ENCODE measurements at regions not wholly inside any gene's neighbourhood (a gene's known extent, or its start where the extent isn't known, plus 50 kb on each side); places are given as distances from the start of the nearest gene placed in this dataset.

- WGBS (ENCODE audit: insufficient coverage): 90% methylated on average over 1 of the region's 4 CpGs
- no peaks in the 10 kb centered on the region for H3K36me3 ChIP-seq (replicated peaks in 1 of 2; ENCODE audit: control extremely low read depth in 1 of 2, control insufficient read depth in 1 of 2, extremely low read depth in 1 of 2, insufficient read depth in 2 of 2, low read length in 1 of 2)
- Mint-ChIP-seq H3K27me3 (no peaks in the 10 kb centered on the region), H3K4me3 (no peak overlapping the region), H3K4me1 (no peaks in the 10 kb centered on the region), H3K9me3 (ENCODE audit: insufficient read depth) (no peaks in the 10 kb centered on the region), H3K27ac (no peak overlapping the region)
- intact Hi-C loops (cut with micrococcal nuclease): no loop called here
- H3K27ac ChIP-seq (ENCODE audit: low read length in 2 of 2): no peak overlapping the region
- no peak for ATAC-seq (ENCODE audit: low read depth)
- no peaks in the 10 kb centered on the region for H3K9me3 ChIP-seq (ENCODE audit: control extremely low read depth in 1 of 3, control insufficient read depth in 2 of 3, insufficient read depth in 1 of 3, low read length in 2 of 3)
- DNase-seq: no peak
- H4K20me1 ChIP-seq (ENCODE audit: control insufficient read depth, insufficient read depth, low read length, poor library complexity, severe bottlenecking): no peaks in the 10 kb centered on the region
- no peaks in the 10 kb centered on the region for H3K79me2 ChIP-seq (ENCODE audit: control insufficient read depth, insufficient read depth, low read length)
- no peak overlapping the region for H3K4me2 ChIP-seq (replicated peaks; ENCODE audit: low read depth, low read length, poor library complexity, severe bottlenecking)
- ChIA-PET CTCF (no interaction called here), POLR2A (no interaction called here)
- no peaks in the 10 kb centered on the region for H3K27me3 ChIP-seq (replicated peaks in 1 of 4; ENCODE audit: control extremely low read depth in 1 of 4, control insufficient read depth in 3 of 4, insufficient read depth in 4 of 4, low read length in 3 of 4)
- no peak overlapping the region for H2AFZ ChIP-seq (ENCODE audit: insufficient read depth, low read depth, low read length, poor library complexity, severe bottlenecking)
- no peaks in the 10 kb centered on the region for H3K4me1 ChIP-seq (ENCODE audit: control insufficient read depth in 2 of 2, insufficient read depth in 2 of 2, low read length in 2 of 2)
- H3K9ac ChIP-seq (ENCODE audit: low read length): no peak overlapping the region
- TF ChIP-seq CTCF (IDR thresholded peaks at IDR 0.05) (no peak), EZH2 (IDR thresholded peaks at IDR 0.05; ENCODE audit: borderline replicate concordance, insufficient read depth, low read depth, low read length, poor library complexity, severe bottlenecking) (no peak)
- H3K4me3 ChIP-seq (ENCODE audit: control extremely low read depth in 1 of 5, extremely low read depth in 1 of 5, insufficient read depth in 1 of 5, low read depth in 2 of 5, low read length in 4 of 5): no peak overlapping the region
These were observed 171.9 kb upstream of the GRIA1 start for GRCh38 chr5:153318556-153318955.

- no peaks in the 10 kb centered on the region for H3K9me3 Mint-ChIP-seq (ENCODE audit: insufficient read depth)
- TF ChIP-seq CTCF (IDR thresholded peaks at IDR 0.05): no peak
- no peak for TF ChIP-seq EZH2 (IDR thresholded peaks at IDR 0.05; ENCODE audit: borderline replicate concordance, insufficient read depth, low read depth, low read length, poor library complexity, severe bottlenecking)
- no peaks in the 10 kb centered on the region for H3K27me3 Mint-ChIP-seq
- H3K4me1 Mint-ChIP-seq: no peaks in the 10 kb centered on the region
- no peak overlapping the region for H3K4me3 Mint-ChIP-seq
- H3K4me2 ChIP-seq (replicated peaks; ENCODE audit: low read depth, low read length, poor library complexity, severe bottlenecking): no peak overlapping the region
- no peak overlapping the region for H3K9ac ChIP-seq (ENCODE audit: low read length)
- H4K20me1 ChIP-seq (ENCODE audit: control insufficient read depth, insufficient read depth, low read length, poor library complexity, severe bottlenecking): no peaks in the 10 kb centered on the region
- no CpG with 5 or more reads among the region's 1 CpG for WGBS (ENCODE audit: insufficient coverage)
- H3K4me1 ChIP-seq (ENCODE audit: control insufficient read depth in 2 of 2, insufficient read depth in 2 of 2, low read length in 2 of 2): no peaks in the 10 kb centered on the region
- ChIA-PET CTCF (no interaction called here), POLR2A (no interaction called here)
- no peak overlapping the region for H3K27ac ChIP-seq (ENCODE audit: low read length in 2 of 2)
- intact Hi-C loops (cut with micrococcal nuclease): no loop called here
- no peak for ATAC-seq (ENCODE audit: low read depth)
- H2AFZ ChIP-seq (ENCODE audit: insufficient read depth, low read depth, low read length, poor library complexity, severe bottlenecking): no peak overlapping the region
- H3K79me2 ChIP-seq (ENCODE audit: control insufficient read depth, insufficient read depth, low read length): no peaks in the 10 kb centered on the region
- no peaks in the 10 kb centered on the region for H3K9me3 ChIP-seq (ENCODE audit: control extremely low read depth in 1 of 3, control insufficient read depth in 2 of 3, insufficient read depth in 1 of 3, low read length in 2 of 3)
- no peak for DNase-seq
- H3K36me3 ChIP-seq (replicated peaks in 1 of 2; ENCODE audit: control extremely low read depth in 1 of 2, control insufficient read depth in 1 of 2, extremely low read depth in 1 of 2, insufficient read depth in 2 of 2, low read length in 1 of 2): no peaks in the 10 kb centered on the region
- no peak overlapping the region for H3K4me3 ChIP-seq (ENCODE audit: control extremely low read depth in 1 of 5, extremely low read depth in 1 of 5, insufficient read depth in 1 of 5, low read depth in 2 of 5, low read length in 4 of 5)
- no peaks in the 10 kb centered on the region for H3K27me3 ChIP-seq (replicated peaks in 1 of 4; ENCODE audit: control extremely low read depth in 1 of 4, control insufficient read depth in 3 of 4, insufficient read depth in 4 of 4, low read length in 3 of 4)
- H3K27ac Mint-ChIP-seq: no peak overlapping the region
These were observed 169.0 kb upstream of the GRIA1 start for GRCh38 chr5:153321478-153321877.
